ENCODE measurements at regions not wholly inside any gene's neighbourhood (a gene's known extent, or its start where the extent isn't known, plus 50 kb on each side); places are given as distances from the start of the nearest gene placed in this dataset.

- no peaks in the 10 kb centered on the region for H3K36me3 ChIP-seq (ENCODE audit: control insufficient read depth, insufficient read depth, low read length)
- no peak overlapping the region for H3K4me3 ChIP-seq (replicated peaks; ENCODE audit: low read depth, low read length)
- no peak for DNase-seq (ENCODE audit: extremely low read depth, insufficient read length)
- H3K27me3 ChIP-seq (replicated peaks; ENCODE audit: control insufficient read depth, insufficient read depth, low read length), result peaks cover 1% of the 10 kb centered on the region; the same call in 1 of the 2 replicates
- no peak for TF ChIP-seq CTCF (IDR thresholded peaks at IDR 0.05; ENCODE audit: insufficient read depth, low read length, poor library complexity, severe bottlenecking)
Measured at GRCh38 chr16:79362300-79362970, 238.1 kb downstream of the MAF start.

- Histone ChIP-seq H3K27me3 (replicated peaks; ENCODE audit: control insufficient read depth, insufficient read depth, low read length) (peaks cover 1% of the 10 kb centered on the region; the same call in 1 of the 2 replicates), H3K4me3 (replicated peaks; ENCODE audit: low read depth, low read length) (no peak overlapping the region), H3K36me3 (ENCODE audit: control insufficient read depth, insufficient read depth, low read length) (no peaks in the 10 kb centered on the region)
- no peak for TF ChIP-seq CTCF (IDR thresholded peaks at IDR 0.05; ENCODE audit: insufficient read depth, low read length, poor library complexity, severe bottlenecking)
- DNase-seq (ENCODE audit: extremely low read depth, insufficient read length), result no peak
Measured at GRCh38 chr16:79361132-79361751, 239.3 kb downstream of the MAF start.

GRCh38 chr16:79360267-79360666, 240.3 kb downstream of the MAF start:
- H3K27me3 ChIP-seq (replicated peaks; ENCODE audit: control insufficient read depth, insufficient read depth, low read length), result peaks cover 3% of the 10 kb centered on the region
- no peaks in the 10 kb centered on the region for H3K36me3 ChIP-seq (ENCODE audit: control insufficient read depth, insufficient read depth, low read length)
- H3K4me3 ChIP-seq (replicated peaks; ENCODE audit: low read depth, low read length), result no peak overlapping the region
- no peak for TF ChIP-seq CTCF (IDR thresholded peaks at IDR 0.05; ENCODE audit: insufficient read depth, low read length, poor library complexity, severe bottlenecking)
- no peak for DNase-seq (ENCODE audit: extremely low read depth, insufficient read length)

- DNase-seq (ENCODE audit: extremely low read depth, insufficient read length), result no peak
- peaks cover 3% of the 10 kb centered on the region for H3K27me3 ChIP-seq (replicated peaks; ENCODE audit: control insufficient read depth, insufficient read depth, low read length)
- H3K4me3 ChIP-seq (replicated peaks; ENCODE audit: low read depth, low read length), result no peak overlapping the region
- no peak for TF ChIP-seq CTCF (IDR thresholded peaks at IDR 0.05; ENCODE audit: insufficient read depth, low read length, poor library complexity, severe bottlenecking)
- H3K36me3 ChIP-seq (ENCODE audit: control insufficient read depth, insufficient read depth, low read length), result no peaks in the 10 kb centered on the region
Measured at GRCh38 chr16:79359082-79359481, 241.5 kb downstream of the MAF start.

- no peak for DNase-seq (ENCODE audit: extremely low read depth, insufficient read length)
- Histone ChIP-seq H3K27me3 (replicated peaks; ENCODE audit: control insufficient read depth, insufficient read depth, low read length) (peaks cover 3% of the 10 kb centered on the region), H3K4me3 (replicated peaks; ENCODE audit: low read depth, low read length) (no peak overlapping the region), H3K36me3 (ENCODE audit: control insufficient read depth, insufficient read depth, low read length) (no peaks in the 10 kb centered on the region)
- TF ChIP-seq CTCF (IDR thresholded peaks at IDR 0.05; ENCODE audit: insufficient read depth, low read length, poor library complexity, severe bottlenecking), result no peak
Measured at GRCh38 chr16:79358188-79358587, 242.3 kb downstream of the MAF start.
